NCI-H526 (cell line): ENCODE measurements at regions not wholly inside any gene's neighbourhood (a gene's known extent, or its start where the extent isn't known, plus 50 kb on each side); places are given as distances from the start of the nearest gene placed in this dataset.

Experiments used
- DNase-seq, 2 experiments: peaks; one replicate each; lab custom pipeline; 2025; lab: John Stamatoyannopoulos, UW

DNA sequence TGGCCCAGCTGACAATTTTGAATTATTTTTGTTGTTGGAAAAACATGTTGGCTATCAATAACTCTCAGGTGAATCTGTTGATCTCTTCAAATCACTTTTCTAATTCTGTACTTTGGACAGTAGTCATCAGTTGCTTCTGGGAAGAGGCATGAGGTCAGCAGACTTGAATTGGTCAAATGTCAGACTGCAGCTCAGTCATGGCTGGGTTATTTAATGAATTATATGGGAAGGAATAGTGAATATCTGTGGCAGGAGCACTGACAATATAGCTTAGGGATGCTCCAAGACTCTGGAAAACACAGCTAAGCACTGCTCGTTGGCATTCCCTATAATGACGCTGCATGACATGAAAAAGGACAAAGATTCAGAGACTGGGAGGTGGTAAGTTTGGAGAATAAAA lies 98.8 kb upstream of the GAP43 start:
- DNase-seq = no peak

GRCh38 chr3:115525731-115526130 lies 97.6 kb upstream of the GAP43 start:
- DNase-seq = no peak

DNA sequence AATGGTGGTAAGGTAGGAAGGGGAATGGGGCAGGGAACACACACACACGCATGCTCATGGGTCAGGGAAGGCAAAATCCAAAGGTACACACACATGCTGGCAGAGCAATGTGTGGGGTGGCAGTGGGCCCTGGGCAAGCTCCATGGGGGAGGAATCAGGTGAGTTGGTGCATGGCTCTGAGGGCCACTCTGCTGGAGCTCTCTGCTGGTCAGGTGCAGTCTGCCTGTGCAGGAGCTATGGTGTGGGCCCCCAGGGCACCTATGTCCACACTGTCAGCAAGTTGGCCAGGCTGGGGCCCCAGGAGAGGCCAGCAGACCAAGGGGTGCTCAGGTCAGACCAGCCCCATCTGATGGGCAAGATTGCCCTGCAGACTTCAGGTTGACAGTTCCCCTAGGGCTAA lies 90.1 kb upstream of the GAP43 start:
- no peak for DNase-seq

DNA sequence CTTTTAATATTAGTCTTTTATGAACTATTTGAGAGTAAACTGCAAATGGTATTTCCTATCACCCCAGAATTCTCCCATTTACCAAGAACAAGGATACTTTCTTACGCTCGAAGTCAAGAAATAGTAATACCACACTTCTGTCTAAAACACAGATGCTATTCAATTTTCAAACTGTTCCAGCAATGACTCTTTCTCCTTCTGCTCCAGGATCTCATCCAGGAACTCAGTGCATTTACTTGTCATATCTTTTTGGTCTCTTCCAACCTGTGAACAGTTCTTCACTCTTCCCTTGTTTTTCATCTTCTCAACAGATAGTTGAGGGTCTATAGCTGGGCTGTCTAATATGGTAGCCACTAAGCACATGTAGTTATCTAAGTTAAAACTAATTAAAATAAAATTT lies 87.1 kb upstream of the GAP43 start:
- no peak for DNase-seq

DNA sequence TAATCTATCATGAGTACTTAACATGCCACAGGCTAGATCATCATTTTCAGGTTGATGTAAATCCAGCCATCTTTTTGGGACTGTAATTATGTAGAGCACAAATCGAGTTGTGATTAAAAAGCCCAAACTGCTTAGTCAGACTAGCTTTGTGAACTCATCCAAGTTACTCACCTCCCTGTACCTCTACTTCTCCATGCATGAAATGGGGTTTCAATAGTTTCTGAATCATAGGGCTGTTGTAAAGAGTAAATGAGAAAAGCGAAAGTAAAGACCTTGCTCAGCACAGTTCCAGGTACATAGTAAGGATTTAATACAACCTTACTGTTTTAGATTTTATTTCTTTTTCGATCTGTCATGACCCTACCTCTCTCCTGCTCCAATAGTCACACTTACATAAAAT lies 85.6 kb upstream of the GAP43 start:
- DNase-seq = no peak

DNA sequence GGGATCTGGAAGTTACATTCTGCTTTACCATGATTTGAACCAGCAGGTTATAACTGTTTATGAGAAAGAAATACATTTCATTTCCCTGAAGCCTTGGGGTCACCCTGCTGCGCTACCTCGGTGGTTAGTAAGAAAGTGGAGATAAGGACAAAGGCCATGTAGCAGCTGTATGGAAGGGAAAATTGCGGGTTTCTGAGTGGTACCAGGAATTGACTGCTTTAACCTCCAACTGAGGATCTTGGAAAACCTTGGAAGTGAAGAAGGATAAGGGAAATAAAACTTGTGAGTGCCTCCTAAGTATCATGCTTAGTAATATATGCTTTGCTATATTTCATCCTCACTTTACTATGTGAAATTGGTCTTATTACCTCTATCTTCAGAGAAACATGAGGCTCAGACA lies 76.1 kb upstream of the GAP43 start:
- DNase-seq = no peak

GRCh38 chr3:115548611-115549010 lies 74.7 kb upstream of the GAP43 start:
- no peak for DNase-seq

DNA sequence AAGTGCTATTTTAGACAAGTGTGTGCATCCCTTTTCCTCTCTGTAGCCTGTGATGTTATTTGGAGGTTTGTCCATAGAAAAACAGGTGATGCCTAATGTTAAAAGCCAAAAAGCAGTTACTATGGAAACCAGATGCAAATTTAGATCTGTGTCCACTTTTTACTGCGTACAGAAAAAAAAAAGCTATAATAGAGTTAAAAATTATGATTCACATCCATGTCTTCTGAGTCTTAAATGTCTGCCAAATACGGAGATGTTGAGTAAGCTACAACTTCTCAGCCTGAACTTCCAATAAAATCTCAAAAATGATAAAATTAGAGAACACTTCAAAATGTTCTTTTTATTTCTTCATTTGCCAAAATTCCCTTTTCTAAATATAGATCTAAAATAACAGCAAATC lies 74.2 kb upstream of the GAP43 start:
- DNase-seq = no peak

DNA sequence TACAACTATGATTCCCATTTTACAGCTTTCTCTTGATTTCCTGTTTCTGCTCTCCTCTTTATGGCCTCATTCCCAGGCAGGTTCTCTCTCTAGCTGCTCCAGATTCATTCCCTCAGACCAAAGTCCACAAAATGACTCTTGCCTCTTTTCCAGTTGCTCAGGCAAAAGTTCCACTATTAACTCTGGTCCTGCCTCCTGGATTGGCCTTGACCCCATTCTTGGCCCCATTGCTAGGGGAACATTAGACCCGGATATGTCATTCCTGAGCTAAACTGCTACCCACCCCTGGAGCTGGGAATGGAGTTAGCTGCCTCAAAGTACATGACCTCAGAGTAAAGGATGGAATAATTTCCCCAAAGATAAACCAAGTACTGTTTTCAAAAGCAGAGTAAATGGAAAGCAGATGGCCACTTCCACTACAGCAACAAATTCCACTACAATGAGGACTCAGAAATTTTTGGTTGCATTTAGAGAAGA lies 73.0 kb upstream of the GAP43 start:
- DNase-seq = no peak

- DNase-seq = no peak
Measured at GRCh38 chr3:115551016-115551415, 72.3 kb upstream of the GAP43 start.

GRCh38 chr3:115552007-115552406 lies 71.3 kb upstream of the GAP43 start:
- no peak for DNase-seq

DNA sequence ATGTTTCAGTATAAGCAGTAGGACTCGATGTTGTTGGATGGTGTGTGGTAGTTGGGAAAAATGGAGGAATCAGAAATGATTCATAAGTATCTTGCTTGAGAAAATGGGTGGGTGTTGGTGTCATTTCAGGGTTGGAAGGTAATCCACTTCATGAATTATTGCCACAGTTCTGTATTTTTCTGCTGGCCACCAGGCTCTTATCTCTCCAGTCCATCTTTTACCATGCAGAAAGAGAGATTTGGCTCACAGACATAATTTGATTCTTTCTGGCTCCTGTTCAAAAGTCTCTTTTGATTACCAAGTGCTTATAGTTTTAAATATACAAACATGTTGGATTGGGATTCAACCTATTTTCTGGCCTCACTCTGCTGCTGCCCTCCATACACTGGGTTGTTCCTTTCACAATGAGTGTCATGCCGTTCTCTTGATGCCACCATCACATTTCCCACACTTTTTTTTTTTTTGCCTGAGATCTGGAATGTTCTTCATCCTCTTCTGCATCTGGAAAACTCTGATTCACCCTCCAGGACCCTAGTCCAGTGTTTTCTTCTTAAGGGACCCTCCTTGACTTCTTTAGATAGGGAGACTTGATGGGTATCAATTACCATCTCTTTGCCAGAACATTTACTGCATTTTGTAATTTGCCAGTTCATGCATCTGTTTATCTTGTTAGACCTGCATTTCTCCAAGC lies 69.4 kb upstream of the GAP43 start:
- DNase-seq = no peak

DNA sequence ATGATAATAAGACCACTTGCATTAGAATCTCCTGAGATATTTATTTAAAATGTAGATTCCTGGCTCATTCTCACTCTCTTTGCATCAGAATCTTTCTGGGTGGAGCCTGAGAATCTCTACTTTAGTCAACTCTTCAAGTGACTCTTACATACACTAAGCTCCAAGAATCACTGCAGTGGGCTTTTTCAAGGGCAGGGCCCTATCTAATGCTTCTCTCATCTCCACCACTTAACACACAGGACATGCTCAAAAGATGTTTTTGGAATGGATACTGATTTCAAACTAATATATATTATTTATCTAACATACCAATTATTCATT lies 68.9 kb upstream of the GAP43 start:
- DNase-seq = no peak

DNA sequence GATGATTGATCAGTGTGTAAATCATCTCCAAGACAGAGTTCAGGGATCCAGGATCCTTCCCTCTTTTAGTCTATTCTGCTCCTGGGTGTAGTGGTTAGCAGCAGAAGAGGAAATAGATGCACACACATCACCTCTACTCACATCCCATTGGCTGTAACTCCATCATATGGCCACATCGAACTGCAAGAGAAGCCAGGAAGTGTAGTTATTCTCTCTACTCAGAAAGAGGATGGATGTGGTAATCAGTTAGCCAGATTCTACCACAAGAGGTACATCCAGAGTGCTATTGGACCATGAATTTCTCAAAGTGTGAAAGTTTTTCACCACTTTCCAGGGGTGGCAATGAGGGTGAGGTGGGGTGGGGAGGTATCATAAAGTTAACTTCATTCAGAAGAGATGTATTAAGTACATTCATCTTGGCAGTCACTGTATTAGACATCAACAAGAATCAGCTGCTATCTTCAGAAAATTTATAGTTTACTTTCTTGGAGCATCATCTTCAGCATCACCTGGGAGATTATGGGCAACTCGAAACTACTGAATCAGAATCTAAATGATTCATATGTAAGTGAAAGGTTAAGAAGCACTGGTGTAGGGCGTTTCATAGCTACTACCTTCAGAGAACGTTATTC lies 60.6 kb upstream of the GAP43 start:
- no peak for DNase-seq

DNA sequence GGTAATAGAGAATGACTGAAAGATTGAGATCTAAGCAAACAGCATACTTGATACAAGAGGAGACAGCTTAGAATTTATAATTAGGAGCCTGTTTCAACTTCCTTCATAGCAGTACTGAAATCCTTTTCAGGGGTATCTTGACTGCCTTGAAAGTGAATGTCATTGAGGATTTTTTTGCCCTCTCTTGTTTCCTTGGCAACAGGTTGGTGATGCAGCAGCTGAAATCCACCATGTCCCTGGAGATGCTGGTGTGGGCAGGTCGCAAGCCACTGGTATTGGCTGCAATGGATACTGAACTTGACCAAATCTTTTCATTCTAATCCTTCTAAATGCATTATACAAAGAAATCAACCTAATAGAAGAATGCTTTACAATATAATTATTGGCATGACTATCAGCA lies 59.3 kb upstream of the GAP43 start:
- DNase-seq = no peak

GRCh38 chr3:115571413-115571812 lies 51.9 kb upstream of the GAP43 start:
- DNase-seq = no peak
